Brain microvascular endothelial cell (primary cell): ENCODE measurements at regions not wholly inside any gene's neighbourhood (a gene's known extent, or its start where the extent isn't known, plus 50 kb on each side); places are given as distances from the start of the nearest gene placed in this dataset.
A peak's percentile ranks its signal among the peaks of the same experiment; 100 is the strongest.
"Not testable (repeated sequence)": the region's sequence is repeated elsewhere in the genome, so short reads cannot be mapped to it uniquely, and the experiment has no call there.

Source experiments
- DNase-seq: peaks from one replicate; pipeline ENCODE4 v3.0.0-alpha.2; 2020
- H3K27ac ChIP-seq: fragments of 250-450 bp; sonication (Bioruptor Pico); 2 replicates; pipeline ENCODE4 v1.5.1; 2020; ENCODE audit warnings: mild to moderate bottlenecking, moderate library complexity
- H3K27me3 ChIP-seq: fragments of 250-450 bp; sonication (Bioruptor Pico); replicated peaks from 2 replicates; pipeline ENCODE4 v1.5.1; 2020; ENCODE audit warnings: mild to moderate bottlenecking
- H3K36me3 ChIP-seq: fragments of 250-450 bp; sonication (Bioruptor Pico); replicated peaks from 2 replicates; pipeline ENCODE4 v1.5.1; 2020; ENCODE audit warnings: mild to moderate bottlenecking
- H3K4me3 ChIP-seq: 2 replicates; pipeline ENCODE4 v1.5.1; 2011; ENCODE audit warnings: low read depth, mild to moderate bottlenecking, control low read depth, low read length, moderate library complexity
- in situ Hi-C: cut with HindIII; loops from 2 replicates; pipeline ENCODE4 v1.10.0; 2017; ENCODE audit warnings: low sequenced_read_pairs, low pct_ligation_motif_present
- TF ChIP-seq, protein P1 (sequence below): IDR thresholded peaks from 2 replicates; pipeline ENCODE4 v1.5.1; 2011; ENCODE audit warnings: low read depth, mild to moderate bottlenecking, moderate library complexity, low read length, control low read depth, inconsistent platforms; ENCODE audit errors: missing control alignments

DNA sequence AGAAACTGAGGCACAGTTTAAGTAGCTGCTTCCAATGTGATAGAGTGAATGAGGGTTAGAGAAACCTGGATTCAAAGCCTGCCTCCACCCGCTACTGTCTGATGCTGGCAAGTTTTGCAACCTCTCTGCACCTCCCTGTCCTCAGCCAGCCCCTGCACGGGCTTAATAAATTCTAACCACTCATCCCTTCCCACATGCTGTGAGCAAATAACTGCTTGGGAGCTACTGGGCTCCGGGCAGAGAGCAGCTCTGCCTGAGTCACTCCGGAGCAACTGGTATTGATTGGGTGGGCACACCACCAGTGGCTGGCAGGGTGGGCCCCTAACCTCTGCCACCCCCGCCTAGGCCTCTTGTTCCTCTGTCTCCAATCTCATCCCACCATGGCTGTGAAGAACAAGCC is 104.3 kb upstream of the SYT13 start:
- Histone ChIP-seq H3K36me3 (no peaks in the 10 kb centered on the region), H3K4me3 (no peak overlapping the region), H3K27me3 (peaks cover 9% of the 10 kb centered on the region), H3K27ac (no peak overlapping the region)
- in situ Hi-C loops, result loop anchor here (25.0 kb wide), 2 partner anchors 272 to 372 kb away; partner anchors contain the start of gene CHST1
- TF ChIP-seq, protein P1, sequence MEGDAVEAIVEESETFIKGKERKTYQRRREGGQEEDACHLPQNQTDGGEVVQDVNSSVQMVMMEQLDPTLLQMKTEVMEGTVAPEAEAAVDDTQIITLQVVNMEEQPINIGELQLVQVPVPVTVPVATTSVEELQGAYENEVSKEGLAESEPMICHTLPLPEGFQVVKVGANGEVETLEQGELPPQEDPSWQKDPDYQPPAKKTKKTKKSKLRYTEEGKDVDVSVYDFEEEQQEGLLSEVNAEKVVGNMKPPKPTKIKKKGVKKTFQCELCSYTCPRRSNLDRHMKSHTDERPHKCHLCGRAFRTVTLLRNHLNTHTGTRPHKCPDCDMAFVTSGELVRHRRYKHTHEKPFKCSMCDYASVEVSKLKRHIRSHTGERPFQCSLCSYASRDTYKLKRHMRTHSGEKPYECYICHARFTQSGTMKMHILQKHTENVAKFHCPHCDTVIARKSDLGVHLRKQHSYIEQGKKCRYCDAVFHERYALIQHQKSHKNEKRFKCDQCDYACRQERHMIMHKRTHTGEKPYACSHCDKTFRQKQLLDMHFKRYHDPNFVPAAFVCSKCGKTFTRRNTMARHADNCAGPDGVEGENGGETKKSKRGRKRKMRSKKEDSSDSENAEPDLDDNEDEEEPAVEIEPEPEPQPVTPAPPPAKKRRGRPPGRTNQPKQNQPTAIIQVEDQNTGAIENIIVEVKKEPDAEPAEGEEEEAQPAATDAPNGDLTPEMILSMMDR, result no peak
- peak; percentile 13 for DNase-seq

DNA sequence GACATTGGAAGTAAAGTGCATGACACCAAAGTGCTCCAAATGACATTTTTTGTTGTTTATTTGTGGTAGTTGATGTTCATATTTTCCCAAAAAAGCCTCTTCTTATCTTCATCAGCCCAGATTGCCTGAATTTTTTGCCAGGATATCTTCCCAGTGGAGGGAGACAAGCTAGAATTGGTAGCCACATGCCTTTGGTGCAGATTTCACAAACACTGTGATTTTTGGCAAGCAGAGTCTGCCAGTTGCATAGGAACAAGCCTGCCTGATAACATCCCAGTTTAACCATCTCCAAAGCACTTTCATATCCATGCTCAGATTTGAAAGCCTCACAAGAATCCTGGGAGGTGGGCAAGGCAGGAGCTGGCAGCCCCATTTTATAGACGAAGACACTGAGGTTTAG is 102.3 kb upstream of the SYT13 start:
- in situ Hi-C loops, result loop anchor here (25.0 kb wide), 2 partner anchors 274 to 374 kb away; partner anchors contain the start of gene CHST1
- TF ChIP-seq, protein P1, result no peak
- Histone ChIP-seq H3K36me3 (no peaks in the 10 kb centered on the region), H3K27me3 (peaks cover 15% of the 10 kb centered on the region), H3K4me3 (no peak overlapping the region), H3K27ac (no peak overlapping the region)
- no peak for DNase-seq

DNA sequence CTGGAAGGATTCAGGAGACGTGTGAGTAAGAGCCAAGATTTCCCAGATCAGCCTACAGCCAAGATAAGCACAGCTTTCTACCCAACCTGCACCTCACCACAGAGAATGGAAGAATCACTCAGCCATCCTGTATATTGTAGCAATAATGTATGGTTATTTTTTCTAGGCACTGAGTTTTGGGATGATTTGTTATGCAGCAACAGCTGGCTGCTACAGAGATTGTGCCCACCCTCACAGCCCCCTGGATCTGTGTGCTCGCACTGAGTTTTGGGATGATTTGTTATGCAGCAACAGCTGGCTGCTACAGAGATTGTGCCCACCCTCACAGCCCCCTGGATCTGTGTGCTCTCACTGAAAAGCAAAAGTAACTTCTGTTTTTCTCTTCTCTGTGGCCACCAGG is 101.7 kb upstream of the SYT13 start:
- in situ Hi-C loops, result loop anchor here (25.0 kb wide), 2 partner anchors 274 to 374 kb away; partner anchors contain the start of gene CHST1
- not testable (repeated sequence) for H3K4me3 ChIP-seq, DNase-seq, H3K36me3 ChIP-seq, H3K27ac ChIP-seq
- H3K27me3 ChIP-seq, result peaks cover 15% of the 10 kb centered on the region

DNA sequence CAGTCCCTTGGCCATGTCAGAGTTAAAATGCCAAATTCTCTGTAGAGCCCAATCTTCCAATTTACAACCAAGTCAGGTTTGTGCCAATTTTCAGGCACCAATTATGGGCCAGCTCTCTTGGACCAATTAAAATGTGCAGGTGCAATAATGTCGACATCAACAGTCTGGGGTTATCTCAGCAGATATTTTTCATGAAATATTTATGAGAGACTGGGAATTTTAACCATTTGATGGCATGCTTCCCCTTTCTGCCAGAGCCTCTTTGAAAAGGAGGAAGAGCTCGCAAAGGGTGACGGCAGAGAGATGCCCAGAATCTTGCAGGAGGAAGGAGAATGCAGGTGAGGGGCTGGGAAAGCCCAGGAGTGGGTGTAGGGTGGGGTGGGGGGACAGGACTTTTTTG is 100.8 kb upstream of the SYT13 start:
- H3K4me3 ChIP-seq, result no peak overlapping the region
- H3K36me3 ChIP-seq, result no peaks in the 10 kb centered on the region
- TF ChIP-seq, protein P1, result no peak
- H3K27me3 ChIP-seq, result peaks cover 15% of the 10 kb centered on the region
- no peak for DNase-seq
- in situ Hi-C loops, result loop anchor here (25.0 kb wide), 2 partner anchors 275 to 375 kb away; partner anchors contain the start of gene CHST1
- no peak overlapping the region for H3K27ac ChIP-seq

DNA sequence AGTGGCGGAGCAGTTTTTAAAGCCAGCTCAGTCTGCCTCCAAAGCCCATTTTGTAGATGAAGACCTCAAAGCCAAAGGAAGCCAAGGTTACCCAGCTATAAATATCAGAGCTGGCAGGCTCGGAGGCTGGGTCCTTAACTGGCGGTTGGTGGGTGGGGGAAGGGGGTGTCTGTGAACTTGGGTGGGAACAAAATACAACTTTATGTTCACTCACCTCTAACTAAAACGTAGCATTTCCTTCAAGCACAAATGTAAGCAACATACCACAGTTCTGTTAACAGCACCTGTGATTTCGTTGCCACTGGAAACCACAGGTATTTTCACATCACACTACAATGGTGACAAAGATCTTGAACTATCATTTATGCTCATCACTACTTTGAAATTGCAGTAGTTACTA is 99.7 kb upstream of the SYT13 start:
- TF ChIP-seq, protein P1, result no peak
- Histone ChIP-seq H3K27ac (no peak overlapping the region), H3K36me3 (no peaks in the 10 kb centered on the region), H3K27me3 (peaks cover 17% of the 10 kb centered on the region), H3K4me3 (no peak overlapping the region)
- DNase-seq, result no peak
- in situ Hi-C loops, result loop anchor here (25.0 kb wide), 2 partner anchors 276 to 376 kb away; partner anchors contain the start of gene CHST1

DNA sequence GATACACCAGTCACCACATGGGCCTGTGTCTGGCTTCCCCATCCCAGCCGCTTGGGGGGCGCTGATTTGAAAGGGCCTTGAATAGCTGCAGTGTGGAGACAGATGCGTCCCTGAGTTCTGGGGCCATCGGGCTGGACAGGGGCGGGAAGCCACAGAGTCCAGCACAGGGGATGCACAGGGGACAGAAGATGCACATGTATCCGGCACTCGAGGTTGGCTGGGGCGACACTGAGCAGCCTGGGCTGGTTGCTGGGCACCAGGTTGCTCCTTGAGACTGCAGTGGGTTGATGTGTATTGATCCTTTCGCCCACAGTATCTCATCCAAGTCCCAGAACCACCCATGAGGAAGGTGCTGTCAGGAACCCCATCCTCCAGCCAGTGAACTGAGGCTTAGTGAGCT is 99.3 kb upstream of the SYT13 start:
- TF ChIP-seq, protein P1, result no peak
- H3K27me3 ChIP-seq, result peaks cover 17% of the 10 kb centered on the region
- no peak overlapping the region for H3K27ac ChIP-seq
- H3K4me3 ChIP-seq, result no peak overlapping the region
- no peaks in the 10 kb centered on the region for H3K36me3 ChIP-seq
- in situ Hi-C loops, result loop anchor here (25.0 kb wide), 2 partner anchors 277 to 377 kb away; partner anchors contain the start of gene CHST1
- DNase-seq, result no peak
